ENCODE measurements at regions not wholly inside any gene's neighbourhood (a gene's known extent, or its start where the extent isn't known, plus 50 kb on each side); places are given as distances from the start of the nearest gene placed in this dataset.
"Not testable (repeated sequence)": the region's sequence is repeated elsewhere in the genome, so short reads cannot be mapped to it uniquely, and the experiment has no call there.

- no peak for DNase-seq (ENCODE audit: extremely low read depth in 1 of 11, low read depth in 9 of 11, low spot score in 4 of 11)
Measured at GRCh38 chr3:87468938-87469337, 192.6 kb upstream of the POU1F1 start.

- DNase-seq (ENCODE audit: extremely low read depth in 1 of 11, low read depth in 9 of 11, low spot score in 4 of 11), result no peak
Measured at GRCh38 chr3:87468235-87468634, 191.9 kb upstream of the POU1F1 start.

GRCh38 chr3:87462228-87462627 lies 185.8 kb upstream of the POU1F1 start:
- DNase-seq (ENCODE audit: extremely low read depth in 1 of 11, low read depth in 9 of 11, low spot score in 4 of 11), result no peak

GRCh38 chr3:87461443-87461842 lies 185.1 kb upstream of the POU1F1 start:
- DNase-seq (ENCODE audit: extremely low read depth in 1 of 11, low read depth in 9 of 11, low spot score in 4 of 11), result no peak

GRCh38 chr3:87461036-87461435 lies 184.7 kb upstream of the POU1F1 start:
- DNase-seq (ENCODE audit: extremely low read depth in 1 of 11, low read depth in 9 of 11, low spot score in 4 of 11), result no peak

GRCh38 chr3:87448558-87448957 lies 172.2 kb upstream of the POU1F1 start:
- DNase-seq (ENCODE audit: extremely low read depth in 1 of 11, low read depth in 9 of 11, low spot score in 4 of 11), result no peak

- no peak for DNase-seq (ENCODE audit: extremely low read depth in 1 of 11, low read depth in 9 of 11, low spot score in 4 of 11)
Measured at GRCh38 chr3:87446849-87447387, 170.5 kb upstream of the POU1F1 start.

GRCh38 chr3:87442470-87442869 lies 166.1 kb upstream of the POU1F1 start:
- no peak for DNase-seq (ENCODE audit: extremely low read depth in 1 of 11, low read depth in 9 of 11, low spot score in 4 of 11)

GRCh38 chr3:87437765-87438164 lies 161.4 kb upstream of the POU1F1 start:
- DNase-seq (ENCODE audit: extremely low read depth in 1 of 11, low read depth in 9 of 11, low spot score in 4 of 11), result no peak

GRCh38 chr3:87436781-87437543 lies 160.6 kb upstream of the POU1F1 start:
- no peak for DNase-seq (ENCODE audit: extremely low read depth in 1 of 11, low read depth in 9 of 11, low spot score in 4 of 11)

GRCh38 chr3:87435926-87436620 lies 159.7 kb upstream of the POU1F1 start:
- no peak for DNase-seq (ENCODE audit: extremely low read depth in 1 of 11, low read depth in 9 of 11, low spot score in 4 of 11)

- DNase-seq (ENCODE audit: extremely low read depth in 1 of 11, low read depth in 9 of 11, low spot score in 4 of 11), result not testable (repeated sequence)
Measured at GRCh38 chr3:87433445-87433844, 157.1 kb upstream of the POU1F1 start.

- DNase-seq (ENCODE audit: extremely low read depth in 1 of 11, low read depth in 9 of 11, low spot score in 4 of 11), result no peak
Measured at GRCh38 chr3:87426918-87427317, 150.5 kb upstream of the POU1F1 start.

- no peak for DNase-seq (ENCODE audit: extremely low read depth in 1 of 11, low read depth in 9 of 11, low spot score in 4 of 11)
Measured at GRCh38 chr3:87425056-87425455, 148.7 kb upstream of the POU1F1 start.

GRCh38 chr3:87423336-87423735 lies 147.0 kb upstream of the POU1F1 start:
- DNase-seq (ENCODE audit: extremely low read depth in 1 of 11, low read depth in 9 of 11, low spot score in 4 of 11), result no peak

- DNase-seq (ENCODE audit: extremely low read depth in 1 of 11, low read depth in 9 of 11, low spot score in 4 of 11), result no peak
Measured at GRCh38 chr3:87422333-87422732, 145.9 kb upstream of the POU1F1 start.

- DNase-seq (ENCODE audit: extremely low read depth in 1 of 11, low read depth in 9 of 11, low spot score in 4 of 11), result no peak
Measured at GRCh38 chr3:87420171-87420570, 143.8 kb upstream of the POU1F1 start.

- DNase-seq (ENCODE audit: extremely low read depth in 1 of 11, low read depth in 9 of 11, low spot score in 4 of 11), result no peak
Measured at GRCh38 chr3:87414271-87414670, 137.9 kb upstream of the POU1F1 start.

- no peak for DNase-seq (ENCODE audit: extremely low read depth in 1 of 11, low read depth in 9 of 11, low spot score in 4 of 11)
Measured at GRCh38 chr3:87413814-87414213, 137.4 kb upstream of the POU1F1 start.

GRCh38 chr3:87410110-87410509 lies 133.7 kb upstream of the POU1F1 start:
- no peak for DNase-seq (ENCODE audit: extremely low read depth in 1 of 11, low read depth in 9 of 11, low spot score in 4 of 11)

Measured in renal cortex interstitium (tissue), 11 donors.